Right cardiac atrium (tissue), 5 donors: ENCODE measurements at regions not wholly inside any gene's neighbourhood (a gene's known extent, or its start where the extent isn't known, plus 50 kb on each side); places are given as distances from the start of the nearest gene placed in this dataset.

Experiments
- ATAC-seq, 2 donors: fragments of 200-7000 bp; cut with Tn5 transposase; one replicate each; pipeline versions ENCODE4 v1.8.0 to v1.9.1; 2020; ENCODE audit warnings: moderate library complexity in 2 of 2, mild to moderate bottlenecking in 1 of 2
- DNase-seq, 3 donors: peaks; one replicate each; pipeline ENCODE4 v3.0.0-alpha.2; 2020
- H3K27ac ChIP-seq: one replicate; pipeline ENCODE4 v1.5.1; 2013; ENCODE audit warnings: mild to moderate bottlenecking, low read length, control low read depth, moderate library complexity
- H3K27me3 ChIP-seq: one replicate; pipeline ENCODE4 v1.6.1; 2013; ENCODE audit not compliant: control insufficient read depth, insufficient read depth
- H3K4me1 ChIP-seq: one replicate; pipeline ENCODE4 v1.6.1; 2013; ENCODE audit warnings: low read length; ENCODE audit not compliant: control insufficient read depth, insufficient read depth
- H3K4me3 ChIP-seq: one replicate; pipeline ENCODE4 v1.5.1; 2013; ENCODE audit warnings: low read length, control low read depth
- H3K9me3 ChIP-seq: one replicate; pipeline ENCODE4 v1.6.1; 2013; ENCODE audit warnings: low read length; ENCODE audit not compliant: control insufficient read depth
- WGBS: extraction: QIAGEN DNeasy Blood & Tissue Kit; methylation state at CpG from one replicate; pipeline ENCODE4 v1.1.7; 2013; 5-methylcytosine and 5-hydroxymethylcytosine counted together
- intact Hi-C, 4 donors: fragments of 100-400 bp; cut with DNase I; formaldehyde crosslinking; loops; one replicate each; pipeline versions ENCODE4 v1.11.0 to v1.14.0; 2022 to 2023
- donor health status: healthy with polysubstance abuse.
- donor health status: DM: no; HTN: yes; CAD: no.
- donor health status: DM: no; HTN: no; CAD: no.
- donor health status: DM: no; HTN: yes; CAD: no; lungs with severe emphysema.
- donor health status: DM: yes; HTN: yes; CAD: no.

- DNase-seq (peak; percentile 73 to 85 (median 81)), ATAC-seq (peak; percentile 88 to 91)
- Histone ChIP-seq H3K27ac (peak overlapping the region; percentile 78), H3K4me3 (no peak overlapping the region), H3K4me1 (peaks cover 10% of the 10 kb centered on the region), H3K9me3 (no peaks in the 10 kb centered on the region), H3K27me3 (no peaks in the 10 kb centered on the region)
- WGBS: 36% methylated on average over 9 of the region's 9 CpGs
- intact Hi-C loops: no loop called here
Measured at GRCh38 chr10:78588194-78588811, 480.5 kb upstream of the ZMIZ1 start.

GRCh38 chr10:78589687-78590086, 479.1 kb upstream of the ZMIZ1 start:
- intact Hi-C loops: no loop called here
- no peak overlapping the region for H3K27ac ChIP-seq
- H3K9me3 ChIP-seq: no peaks in the 10 kb centered on the region
- no peak overlapping the region for H3K4me3 ChIP-seq
- WGBS: 93% methylated on average over 3 of the region's 3 CpGs
- H3K27me3 ChIP-seq: no peaks in the 10 kb centered on the region
- no peak for DNase-seq
- peaks cover 10% of the 10 kb centered on the region for H3K4me1 ChIP-seq
- ATAC-seq: no peak

GRCh38 chr10:78591066-78591465, 477.7 kb upstream of the ZMIZ1 start:
- Histone ChIP-seq H3K4me3 (no peak overlapping the region), H3K27me3 (no peaks in the 10 kb centered on the region), H3K4me1 (peaks cover 10% of the 10 kb centered on the region), H3K9me3 (no peaks in the 10 kb centered on the region), H3K27ac (no peak overlapping the region)
- 95% methylated on average over 2 of the region's 2 CpGs for WGBS
- intact Hi-C loops: no loop called here
- ATAC-seq: no peak
- no peak for DNase-seq

- Histone ChIP-seq H3K4me3 (no peak overlapping the region), H3K27ac (no peak overlapping the region), H3K4me1 (no peaks in the 10 kb centered on the region), H3K9me3 (no peaks in the 10 kb centered on the region), H3K27me3 (no peaks in the 10 kb centered on the region)
- 58% methylated on average over 7 of the region's 7 CpGs for WGBS
- DNase-seq: no peak
- peak; percentile 62 to 67 for ATAC-seq
- intact Hi-C loops: no loop called here
Measured at GRCh38 chr10:78594559-78595268, 474.1 kb upstream of the ZMIZ1 start.

- no peaks in the 10 kb centered on the region for H3K27me3 ChIP-seq
- H3K4me1 ChIP-seq: no peaks in the 10 kb centered on the region
- no peak overlapping the region for H3K4me3 ChIP-seq
- no peak overlapping the region for H3K27ac ChIP-seq
- ATAC-seq (no peak), DNase-seq (no peak)
- no peaks in the 10 kb centered on the region for H3K9me3 ChIP-seq
- 40% methylated on average over 5 of the region's 5 CpGs for WGBS
- intact Hi-C loops: no loop called here
Measured at GRCh38 chr10:78595269-78595619, 473.5 kb upstream of the ZMIZ1 start.

GRCh38 chr10:78596556-78596955, 472.2 kb upstream of the ZMIZ1 start:
- 74% methylated on average over 2 of the region's 2 CpGs for whole genome bisulfite sequencing

GRCh38 chr10:78597796-78598555, 470.8 kb upstream of the ZMIZ1 start:
- 94% methylated on average over 11 of the region's 11 CpGs for WGBS
- no peaks in the 10 kb centered on the region for H3K9me3 ChIP-seq
- ATAC-seq (peak in 1 of 2 donors; percentile 17), DNase-seq (no peak)
- H3K4me3 ChIP-seq: no peak overlapping the region
- H3K4me1 ChIP-seq: no peaks in the 10 kb centered on the region
- no peaks in the 10 kb centered on the region for H3K27me3 ChIP-seq
- intact Hi-C loops: no loop called here
- H3K27ac ChIP-seq: no peak overlapping the region

More at GRCh38 chr10:78596556-78596955, 472.2 kb upstream of the ZMIZ1 start:
- no peak for DNase-seq
- Histone ChIP-seq H3K9me3 (no peaks in the 10 kb centered on the region), H3K27me3 (no peaks in the 10 kb centered on the region), H3K27ac (no peak overlapping the region), H3K4me1 (no peaks in the 10 kb centered on the region), H3K4me3 (no peak overlapping the region)
- intact Hi-C loops: no loop called here
- no peak for ATAC-seq

- no peak overlapping the region for H3K4me3 ChIP-seq
- H3K9me3 ChIP-seq: no peaks in the 10 kb centered on the region
- H3K4me1 ChIP-seq: no peaks in the 10 kb centered on the region
- intact Hi-C loops: no loop called here
- H3K27ac ChIP-seq: no peak overlapping the region
- ATAC-seq: no peak
- no peaks in the 10 kb centered on the region for H3K27me3 ChIP-seq
- no peak for DNase-seq
- WGBS: 80% methylated on average over 3 of the region's 3 CpGs
Measured at GRCh38 chr10:78599122-78599853, 469.5 kb upstream of the ZMIZ1 start.

- Histone ChIP-seq H3K27ac (no peak overlapping the region), H3K27me3 (no peaks in the 10 kb centered on the region), H3K9me3 (no peaks in the 10 kb centered on the region), H3K4me3 (no peak overlapping the region), H3K4me1 (no peaks in the 10 kb centered on the region)
- 84% methylated on average over 5 of the region's 5 CpGs for WGBS
- DNase-seq (no peak), ATAC-seq (no peak)
- intact Hi-C loops: no loop called here
Measured at GRCh38 chr10:78600121-78600665, 468.6 kb upstream of the ZMIZ1 start.

- intact Hi-C loops: no loop called here
- no peaks in the 10 kb centered on the region for H3K4me1 ChIP-seq
- ATAC-seq (no peak), DNase-seq (no peak)
- no peaks in the 10 kb centered on the region for H3K27me3 ChIP-seq
- no peak overlapping the region for H3K27ac ChIP-seq
- no peaks in the 10 kb centered on the region for H3K9me3 ChIP-seq
- WGBS: 84% methylated on average over 3 of the region's 3 CpGs
- no peak overlapping the region for H3K4me3 ChIP-seq
Measured at GRCh38 chr10:78600740-78601139, 468.0 kb upstream of the ZMIZ1 start.
